ENCODE measurements at regions not wholly inside any gene's neighbourhood (a gene's known extent, or its start where the extent isn't known, plus 50 kb on each side); places are given as distances from the start of the nearest gene placed in this dataset.
"Not testable (repeated sequence)": the region's sequence is repeated elsewhere in the genome, so short reads cannot be mapped to it uniquely, and the experiment has no call there.

- ATAC-seq (ENCODE audit: low read depth); H3K79me2 ChIP-seq (ENCODE audit: control insufficient read depth, insufficient read depth, low read length); H3K9ac ChIP-seq (ENCODE audit: low read length); H3K4me3 Mint-ChIP-seq; H3K4me1 Mint-ChIP-seq; CTCF ChIA-PET; H3K27ac Mint-ChIP-seq; intact Hi-C loops (cut with micrococcal nuclease); H3K4me2 ChIP-seq (replicated peaks; ENCODE audit: low read depth, low read length, poor library complexity, severe bottlenecking); H3K36me3 ChIP-seq (replicated peaks in 1 of 2; ENCODE audit: control extremely low read depth in 1 of 2, control insufficient read depth in 1 of 2, extremely low read depth in 1 of 2, insufficient read depth in 2 of 2, low read length in 1 of 2); POLR2A ChIA-PET; H2AFZ ChIP-seq (ENCODE audit: insufficient read depth, low read depth, low read length, poor library complexity, severe bottlenecking); H3K4me3 ChIP-seq (ENCODE audit: control extremely low read depth in 1 of 5, extremely low read depth in 1 of 5, insufficient read depth in 1 of 5, low read depth in 2 of 5, low read length in 4 of 5); H3K9me3 Mint-ChIP-seq (ENCODE audit: insufficient read depth); H3K27me3 Mint-ChIP-seq; H3K4me1 ChIP-seq (ENCODE audit: control insufficient read depth in 2 of 2, insufficient read depth in 2 of 2, low read length in 2 of 2); H3K27me3 ChIP-seq (replicated peaks in 1 of 4; ENCODE audit: control extremely low read depth in 1 of 4, control insufficient read depth in 3 of 4, insufficient read depth in 4 of 4, low read length in 3 of 4); DNase-seq; H3K9me3 ChIP-seq (ENCODE audit: control extremely low read depth in 1 of 3, control insufficient read depth in 2 of 3, insufficient read depth in 1 of 3, low read length in 2 of 3); H4K20me1 ChIP-seq (ENCODE audit: control insufficient read depth, insufficient read depth, low read length, poor library complexity, severe bottlenecking); H3K27ac ChIP-seq (ENCODE audit: low read length in 2 of 2): not testable (repeated sequence)
- no CpG with 5 or more reads among the region's 3 CpGs for WGBS (ENCODE audit: insufficient coverage)
These were observed 65.5 kb upstream of the POU3F4 start for GRCh38 chrX:83442552-83442951.

DNA sequence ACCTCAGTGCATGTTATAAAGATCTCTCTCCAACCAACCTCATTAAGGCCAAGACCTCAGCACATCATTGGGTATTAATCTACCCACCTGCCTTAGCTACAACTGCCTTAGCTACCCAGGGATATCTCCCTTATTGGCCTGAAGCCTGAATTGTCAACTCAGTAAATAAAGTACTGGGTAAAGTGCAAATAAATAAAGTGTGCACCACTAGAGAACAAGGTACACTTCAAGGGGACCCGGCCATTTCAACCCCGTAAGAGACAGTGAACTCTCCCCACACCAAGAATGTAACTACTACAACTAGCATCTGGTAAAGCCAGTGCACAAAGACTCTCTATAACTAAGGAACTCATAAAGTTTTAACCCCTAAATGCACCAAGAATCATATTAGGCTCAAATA lies 61.7 kb upstream of the POU3F4 start:
- ChIA-PET POLR2A (no interaction called here), CTCF (no interaction called here)
- Mint-ChIP-seq H3K27me3 (no peaks in the 10 kb centered on the region), H3K9me3 (ENCODE audit: insufficient read depth) (peaks cover 3% of the 10 kb centered on the region), H3K4me3 (no peak overlapping the region), H3K27ac (no peak overlapping the region), H3K4me1 (no peaks in the 10 kb centered on the region)
- no CpG with 5 or more reads among the region's 2 CpGs for WGBS (ENCODE audit: insufficient coverage)
- H3K27ac ChIP-seq (ENCODE audit: low read length in 2 of 2) = no peak overlapping the region
- no peaks in the 10 kb centered on the region for H3K9me3 ChIP-seq (ENCODE audit: control extremely low read depth in 1 of 3, control insufficient read depth in 2 of 3, insufficient read depth in 1 of 3, low read length in 2 of 3)
- DNase-seq (no peak), ATAC-seq (ENCODE audit: low read depth) (no peak)
- TF ChIP-seq, protein P1, sequence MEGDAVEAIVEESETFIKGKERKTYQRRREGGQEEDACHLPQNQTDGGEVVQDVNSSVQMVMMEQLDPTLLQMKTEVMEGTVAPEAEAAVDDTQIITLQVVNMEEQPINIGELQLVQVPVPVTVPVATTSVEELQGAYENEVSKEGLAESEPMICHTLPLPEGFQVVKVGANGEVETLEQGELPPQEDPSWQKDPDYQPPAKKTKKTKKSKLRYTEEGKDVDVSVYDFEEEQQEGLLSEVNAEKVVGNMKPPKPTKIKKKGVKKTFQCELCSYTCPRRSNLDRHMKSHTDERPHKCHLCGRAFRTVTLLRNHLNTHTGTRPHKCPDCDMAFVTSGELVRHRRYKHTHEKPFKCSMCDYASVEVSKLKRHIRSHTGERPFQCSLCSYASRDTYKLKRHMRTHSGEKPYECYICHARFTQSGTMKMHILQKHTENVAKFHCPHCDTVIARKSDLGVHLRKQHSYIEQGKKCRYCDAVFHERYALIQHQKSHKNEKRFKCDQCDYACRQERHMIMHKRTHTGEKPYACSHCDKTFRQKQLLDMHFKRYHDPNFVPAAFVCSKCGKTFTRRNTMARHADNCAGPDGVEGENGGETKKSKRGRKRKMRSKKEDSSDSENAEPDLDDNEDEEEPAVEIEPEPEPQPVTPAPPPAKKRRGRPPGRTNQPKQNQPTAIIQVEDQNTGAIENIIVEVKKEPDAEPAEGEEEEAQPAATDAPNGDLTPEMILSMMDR (IDR thresholded peaks at IDR 0.05) = no peak
- TF ChIP-seq EZH2 (IDR thresholded peaks at IDR 0.05; ENCODE audit: borderline replicate concordance, insufficient read depth, low read depth, low read length, poor library complexity, severe bottlenecking) = no peak
- H4K20me1 ChIP-seq (ENCODE audit: control insufficient read depth, insufficient read depth, low read length, poor library complexity, severe bottlenecking) = no peaks in the 10 kb centered on the region
- no peaks in the 10 kb centered on the region for H3K27me3 ChIP-seq (replicated peaks in 1 of 4; ENCODE audit: control extremely low read depth in 1 of 4, control insufficient read depth in 3 of 4, insufficient read depth in 4 of 4, low read length in 3 of 4)
- no peak overlapping the region for H3K9ac ChIP-seq (ENCODE audit: low read length)
- intact Hi-C loops (cut with micrococcal nuclease) = no loop called here
- no peak overlapping the region for H2AFZ ChIP-seq (ENCODE audit: insufficient read depth, low read depth, low read length, poor library complexity, severe bottlenecking)
- H3K36me3 ChIP-seq (replicated peaks in 1 of 2; ENCODE audit: control extremely low read depth in 1 of 2, control insufficient read depth in 1 of 2, extremely low read depth in 1 of 2, insufficient read depth in 2 of 2, low read length in 1 of 2) = no peaks in the 10 kb centered on the region
- no peak overlapping the region for H3K4me3 ChIP-seq (ENCODE audit: control extremely low read depth in 1 of 5, extremely low read depth in 1 of 5, insufficient read depth in 1 of 5, low read depth in 2 of 5, low read length in 4 of 5)
- H3K4me1 ChIP-seq (ENCODE audit: control insufficient read depth in 2 of 2, insufficient read depth in 2 of 2, low read length in 2 of 2) = no peaks in the 10 kb centered on the region
- H3K4me2 ChIP-seq (replicated peaks; ENCODE audit: low read depth, low read length, poor library complexity, severe bottlenecking) = no peak overlapping the region
- H3K79me2 ChIP-seq (ENCODE audit: control insufficient read depth, insufficient read depth, low read length) = no peaks in the 10 kb centered on the region
